H1 (cell line): ENCODE measurements at regions not wholly inside any gene's neighbourhood (a gene's known extent, or its start where the extent isn't known, plus 50 kb on each side); places are given as distances from the start of the nearest gene placed in this dataset.

Experiments used
- CTCF ChIA-PET: fragments of 300-600 bp; sonication (Branson Sonifier 250); formaldehyde crosslinking; loops from one replicate; lab custom pipeline; 2021; ENCODE audit not compliant: partially characterized antibody; lab: Charles Lee
- POLR2A ChIA-PET: fragments of 300-600 bp; sonication (Branson Sonifier 250); formaldehyde crosslinking; loops from one replicate; lab custom pipeline; 2021; ENCODE audit warnings: inconsistent platforms; ENCODE audit not compliant: partially characterized antibody; lab: Charles Lee
- DNase-seq, 2 experiments: peaks; one replicate each; pipeline versions ENCODE4 v3.0.0 to v3.0.0-alpha.2; 2010 to 2022; ENCODE audit warnings: low spot score in 2 of 2, low read depth in 1 of 2, mixed read lengths in 1 of 2
- FAIRE-seq: peaks from 2 replicates; lab custom pipeline; 2011; peaks lifted over from hg19 to GRCh38; lab: Jason Lieb, UNC
- H2AFZ ChIP-seq: 2 replicates; pipeline ENCODE4 v1.8.1; 2012; ENCODE audit warnings: low read length, inconsistent platforms
- H2AK5ac ChIP-seq: 2 replicates; pipeline ENCODE4 v1.6.1; 2013; ENCODE audit warnings: low read depth, low read length
- H2BK120ac ChIP-seq: replicated peaks from 2 replicates; pipeline ENCODE3; 2013; ENCODE audit warnings: low read depth, low read length, inconsistent platforms
- H2BK12ac ChIP-seq: 2 replicates; pipeline ENCODE4 v1.6.1; 2013; ENCODE audit warnings: low read depth, low read length
- H2BK15ac ChIP-seq: 2 replicates; pipeline ENCODE4 v1.6.1; 2013; ENCODE audit warnings: low read length
- H2BK20ac ChIP-seq: 2 replicates; pipeline ENCODE4 v1.6.1; 2013; ENCODE audit warnings: low read length
- H2BK5ac ChIP-seq: 2 replicates; pipeline ENCODE4 v1.6.1; 2013; ENCODE audit warnings: low read depth, low read length
- H3K14ac ChIP-seq: 2 replicates; pipeline ENCODE4 v1.6.1; 2013; ENCODE audit warnings: inconsistent platforms; ENCODE audit not compliant: insufficient read length
- H3K18ac ChIP-seq: 2 replicates; pipeline ENCODE4 v1.6.1; 2013; ENCODE audit warnings: low read length; ENCODE audit errors: extremely low read depth
- H3K23ac ChIP-seq: 2 replicates; pipeline ENCODE4 v1.6.1; 2013; ENCODE audit warnings: inconsistent platforms; ENCODE audit not compliant: insufficient read length
- H3K23me2 ChIP-seq: 2 replicates; pipeline ENCODE4 v1.6.1; 2013; ENCODE audit warnings: low read depth, low read length
- H3K27ac ChIP-seq: 2 replicates; pipeline ENCODE4 v1.6.1; 2011; ENCODE audit warnings: low read depth, low read length, inconsistent platforms
- H3K27me3 ChIP-seq, 4 experiments: replicated peaks in 1 of 4; 1 replicate in 1 of 4; 2 replicates in 3 of 4; pipeline versions ENCODE4 v1.6.1 to v1.8.1; 2011 to 2013; ENCODE audit warnings: low read length in 3 of 4, mild to moderate bottlenecking in 3 of 4, inconsistent platforms in 2 of 4, mixed read lengths in 2 of 4, moderate library complexity in 1 of 4; ENCODE audit not compliant: control insufficient read depth in 3 of 4, insufficient read depth in 3 of 4; ENCODE audit errors: extremely low read depth in 1 of 4
- H3K36me3 ChIP-seq, 4 experiments: 2 replicates each; pipeline versions ENCODE4 v1.6.1 to v1.8.1; 2011 to 2013; ENCODE audit warnings: mild to moderate bottlenecking in 4 of 4, low read length in 3 of 4, moderate library complexity in 2 of 4, control low read depth in 1 of 4, inconsistent platforms in 1 of 4; ENCODE audit not compliant: insufficient read depth in 4 of 4, control insufficient read depth in 2 of 4
- H3K4ac ChIP-seq: replicated peaks from 2 replicates; pipeline ENCODE3; 2013; ENCODE audit warnings: low read length, low read depth, mixed read lengths, inconsistent platforms; ENCODE audit not compliant: insufficient read length
- H3K4me1 ChIP-seq, 4 experiments: replicated peaks in 1 of 4; 1 replicate in 1 of 4; 2 replicates in 3 of 4; pipeline versions ENCODE4 v1.6.1 to v1.8.1; 2011 to 2013; ENCODE audit warnings: low read length in 3 of 4, inconsistent platforms in 2 of 4, mixed read lengths in 1 of 4; ENCODE audit not compliant: insufficient read depth in 4 of 4, control insufficient read depth in 3 of 4
- H3K4me2 ChIP-seq, 2 experiments: 2 replicates each; pipeline versions ENCODE4 v1.6.1 to v1.8.1; 2011 to 2013; ENCODE audit warnings: low read depth in 2 of 2, low read length in 2 of 2, control low read depth in 1 of 2, inconsistent platforms in 1 of 2, mild to moderate bottlenecking in 1 of 2; ENCODE audit not compliant: insufficient read depth in 1 of 2
- H3K4me3 ChIP-seq, 4 experiments: fragments of 200-600, 300-600 bp in 1 of 4; sonication (generic), shearing (Covaris generic), sonication (Bioruptor Twin) in 1 of 4; 2 replicates each; pipeline versions ENCODE4 v1.5.1 to v1.8.1; 2011 to 2016; ENCODE audit warnings: low read length in 4 of 4, low read depth in 3 of 4, control low read depth in 2 of 4, inconsistent platforms in 2 of 4, mild to moderate bottlenecking in 2 of 4, mixed read lengths in 1 of 4, moderate library complexity in 1 of 4; ENCODE audit not compliant: insufficient read depth in 2 of 4; ENCODE audit errors: extremely low read depth in 1 of 4
- H3K56ac ChIP-seq: replicated peaks from 2 replicates; pipeline ENCODE3; 2013; ENCODE audit warnings: low read depth, mild to moderate bottlenecking, mixed read lengths, low read length, inconsistent platforms; ENCODE audit not compliant: insufficient read length
- H3K79me1 ChIP-seq: 2 replicates; pipeline ENCODE4 v1.6.1; 2013; ENCODE audit warnings: low read depth, low read length, control low read depth
- H3K79me2 ChIP-seq, 2 experiments: 2 replicates each; pipeline versions ENCODE4 v1.6.1 to v1.8.1; 2012 to 2013; ENCODE audit warnings: low read length in 2 of 2, mild to moderate bottlenecking in 2 of 2, inconsistent platforms in 1 of 2; ENCODE audit not compliant: insufficient read depth in 2 of 2, control insufficient read depth in 1 of 2
- H3K9ac ChIP-seq, 4 experiments: replicated peaks in 1 of 4; 1 replicate in 1 of 4; 2 replicates in 3 of 4; pipeline versions ENCODE4 v1.6.1 to v1.8.1; 2011 to 2013; ENCODE audit warnings: low read depth in 3 of 4, low read length in 3 of 4, control low read depth in 2 of 4, mild to moderate bottlenecking in 2 of 4, moderate library complexity in 2 of 4, inconsistent platforms in 1 of 4; ENCODE audit errors: extremely low read depth in 1 of 4
- H3K9me3 ChIP-seq, 2 experiments: 2 replicates each; pipeline versions ENCODE4 v1.6.1 to v1.8.1; 2012 to 2013; ENCODE audit warnings: mild to moderate bottlenecking in 2 of 2, moderate library complexity in 2 of 2, control low read depth in 1 of 2, inconsistent platforms in 1 of 2, low read depth in 1 of 2, low read length in 1 of 2, mixed read lengths in 1 of 2; ENCODE audit not compliant: insufficient read depth in 2 of 2
- H4K20me1 ChIP-seq, 2 experiments: replicated peaks in 1 of 2; 2 replicates each; pipeline versions ENCODE3 to v1.8.1; 2011 to 2013; ENCODE audit warnings: inconsistent platforms in 2 of 2, low read length in 2 of 2, mild to moderate bottlenecking in 1 of 2; ENCODE audit not compliant: insufficient read depth in 2 of 2, control insufficient read depth in 1 of 2
- H4K5ac ChIP-seq: 2 replicates; pipeline ENCODE4 v1.6.1; 2013; ENCODE audit warnings: low read length, low read depth, mixed read lengths, inconsistent platforms; ENCODE audit not compliant: insufficient read length
- H4K8ac ChIP-seq: 2 replicates; pipeline ENCODE4 v1.8.0; 2013; ENCODE audit warnings: mild to moderate bottlenecking, moderate library complexity, low read length, inconsistent platforms; ENCODE audit not compliant: insufficient read depth; ENCODE audit errors: extremely low read depth
- H4K91ac ChIP-seq: replicated peaks from 2 replicates; pipeline ENCODE3; 2013; ENCODE audit warnings: low read length, mixed read lengths, inconsistent platforms; ENCODE audit not compliant: insufficient read length
- CEBPB ChIP-seq: IDR thresholded peaks from 2 replicates; pipeline ENCODE4 v1.6.1; 2012; ENCODE audit warnings: low read depth, low read length
- KDM4A ChIP-seq: IDR thresholded peaks from one replicate; pipeline ENCODE4 v1.7.1; 2012; ENCODE audit warnings: low read depth, mild to moderate bottlenecking, moderate library complexity, low read length, inconsistent platforms; ENCODE audit not compliant: severe bottlenecking
- TEAD4 ChIP-seq: IDR thresholded peaks from 2 replicates; pipeline ENCODE4 v1.6.1; 2012; ENCODE audit warnings: low read depth, low read length, inconsistent platforms, mixed read lengths
- WGBS, 2 experiments: shearing (Covaris generic) in 1 of 2; methylation state at CpG; one replicate each; pipeline versions ENCODE4 v1.1.6 to v1.1.7; 2013 to 2015; ENCODE audit warnings: low lambda C conversion rate in 2 of 2, mixed read lengths in 2 of 2, inconsistent platforms in 1 of 2, low coverage in 1 of 2, missing lambda C conversion rate in 1 of 2; ENCODE audit not compliant: insufficient replicate concordance in 2 of 2, insufficient coverage in 1 of 2, insufficient read length in 1 of 2; ENCODE audit errors: extremely low coverage in 1 of 2, missing lambda C conversion rate in 1 of 2; 5-methylcytosine and 5-hydroxymethylcytosine counted together
- TF ChIP-seq, protein P1 (sequence below): IDR thresholded peaks from 2 replicates; pipeline ENCODE4 v1.6.1; 2012; ENCODE audit warnings: low read length, inconsistent platforms
- TF ChIP-seq, protein P2 (sequence below): IDR thresholded peaks from 2 replicates; pipeline ENCODE4 v1.6.1; 2011; ENCODE audit warnings: low read depth, mild to moderate bottlenecking, low read length; ENCODE audit not compliant: insufficient read depth

DNA sequence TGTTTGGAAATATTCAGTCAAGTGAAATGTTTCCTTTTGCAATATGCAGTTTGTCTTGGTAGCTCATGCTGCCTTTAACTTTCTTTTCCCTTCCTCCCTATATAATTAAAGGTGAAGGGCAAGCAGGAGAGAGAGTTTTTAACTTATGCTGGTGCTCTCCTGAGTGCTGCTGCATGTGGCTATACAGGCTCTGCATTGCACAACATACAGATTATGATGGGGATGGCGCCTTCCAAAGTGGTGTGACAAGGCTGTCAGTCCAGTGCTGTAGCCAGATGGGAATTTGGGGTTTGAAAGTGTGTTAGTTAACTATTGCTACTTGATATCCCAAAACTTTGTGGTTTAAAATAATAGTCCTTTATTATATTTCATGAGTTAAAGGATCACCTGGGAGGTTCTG, 199.0 kb downstream of the ATP23 start:
- Histone ChIP-seq H3K14ac (no peak overlapping the region), H2BK12ac (no peak overlapping the region), H3K18ac (peak overlapping the region; percentile 62; the same call in 1 of the 2 replicates), H3K4ac (no peak overlapping the region), H3K27me3 (no peaks in the 10 kb centered on the region), H3K4me3 (peak overlapping the region in 1 of 4 experiments; percentile 8; a peak in 1 of 8 replicates), H4K8ac (no peak overlapping the region; the same call in 1 of the 2 replicates), H3K79me2 (no peaks in the 10 kb centered on the region), H4K20me1 (no peaks in the 10 kb centered on the region), H3K36me3 (no peaks in the 10 kb centered on the region), H3K4me2 (peak overlapping the region; percentile 4 to 22; a peak in 1 of 4 replicates), H2BK120ac (no peak overlapping the region), H2AFZ (no peak overlapping the region), H3K27ac (no peak overlapping the region), H2BK15ac (no peak overlapping the region), H2BK5ac (no peak overlapping the region), H4K5ac (no peak overlapping the region), H2AK5ac (no peak overlapping the region), H3K23ac (no peak overlapping the region), H2BK20ac (peak overlapping the region; percentile 56; the same call in 1 of the 2 replicates), H3K4me1 (peaks cover 0 to 10% (median 4%) of the 10 kb centered on the region in 4 experiments; a peak in 4 of 7 replicates), H3K56ac (no peak overlapping the region), H3K9me3 (no peaks in the 10 kb centered on the region), H4K91ac (peak overlapping the region; percentile 31), H3K9ac (no peak overlapping the region), H3K79me1 (no peaks in the 10 kb centered on the region), H3K23me2 (no peaks in the 10 kb centered on the region)
- TF ChIP-seq KDM4A (no peak), CEBPB (peak; percentile 69; the same call in 1 of the 2 replicates), TEAD4 (no peak)
- TF ChIP-seq, protein P1, sequence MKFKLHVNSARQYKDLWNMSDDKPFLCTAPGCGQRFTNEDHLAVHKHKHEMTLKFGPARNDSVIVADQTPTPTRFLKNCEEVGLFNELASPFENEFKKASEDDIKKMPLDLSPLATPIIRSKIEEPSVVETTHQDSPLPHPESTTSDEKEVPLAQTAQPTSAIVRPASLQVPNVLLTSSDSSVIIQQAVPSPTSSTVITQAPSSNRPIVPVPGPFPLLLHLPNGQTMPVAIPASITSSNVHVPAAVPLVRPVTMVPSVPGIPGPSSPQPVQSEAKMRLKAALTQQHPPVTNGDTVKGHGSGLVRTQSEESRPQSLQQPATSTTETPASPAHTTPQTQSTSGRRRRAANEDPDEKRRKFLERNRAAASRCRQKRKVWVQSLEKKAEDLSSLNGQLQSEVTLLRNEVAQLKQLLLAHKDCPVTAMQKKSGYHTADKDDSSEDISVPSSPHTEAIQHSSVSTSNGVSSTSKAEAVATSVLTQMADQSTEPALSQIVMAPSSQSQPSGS: no peak
- TF ChIP-seq, protein P2, sequence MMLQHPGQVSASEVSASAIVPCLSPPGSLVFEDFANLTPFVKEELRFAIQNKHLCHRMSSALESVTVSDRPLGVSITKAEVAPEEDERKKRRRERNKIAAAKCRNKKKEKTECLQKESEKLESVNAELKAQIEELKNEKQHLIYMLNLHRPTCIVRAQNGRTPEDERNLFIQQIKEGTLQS: no peak
- 82% methylated on average over 1 of the region's 1 CpG; no CpG with 5 or more reads in 1 of the 2 experiments for WGBS, 2 experiments
- POLR2A ChIA-PET: interaction anchor here (0.5 kb wide), 1 partner anchor 240 kb away, joined by 5 read pairs; no protein-coding TSS in a partner anchor
- no peak for DNase-seq
- no peak for FAIRE-seq
- CTCF ChIA-PET: interaction anchor here (2.9 kb wide), 1 partner anchor 35 kb away, joined by 10 read pairs; no protein-coding TSS in a partner anchor
